ENCODE measurements at regions not wholly inside any gene's neighbourhood (a gene's known extent, or its start where the extent isn't known, plus 50 kb on each side); places are given as distances from the start of the nearest gene placed in this dataset.

DNA sequence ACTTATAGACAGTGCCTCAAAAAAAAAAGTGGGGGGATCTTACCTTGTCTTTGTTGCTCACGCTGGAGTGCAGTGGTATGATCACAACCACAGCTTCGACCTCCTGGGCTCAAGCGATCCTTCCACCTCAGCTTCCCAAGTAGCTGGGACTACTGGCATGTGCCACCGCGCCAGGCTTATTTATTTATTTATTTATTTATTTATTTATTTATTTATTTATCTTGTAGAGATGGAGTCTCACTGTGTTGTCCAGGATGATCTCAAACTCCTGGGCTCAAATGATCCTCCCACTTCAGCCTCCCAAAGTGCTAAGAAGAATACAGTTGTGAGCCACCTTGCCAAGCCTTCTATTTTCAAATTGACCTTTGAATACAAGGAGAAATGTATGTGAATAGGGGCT, 553.0 kb upstream of the BTBD3 start:
- TF ChIP-seq POLR2AphosphoS5 (IDR thresholded peaks at IDR 0.05; ENCODE audit: low read depth, low read length), result no peak
- TF ChIP-seq SIN3A (IDR thresholded peaks at IDR 0.05; ENCODE audit: borderline replicate concordance, insufficient read depth, low read length), result no peak
- no peak for TF ChIP-seq TAF1 (IDR thresholded peaks at IDR 0.05; ENCODE audit: borderline replicate concordance, insufficient read depth, low read length)
